IPS-15b (cell line): ENCODE measurements at regions not wholly inside any gene's neighbourhood (a gene's known extent, or its start where the extent isn't known, plus 50 kb on each side); places are given as distances from the start of the nearest gene placed in this dataset.

ENCODE experiments used
- H3K27me3 ChIP-seq: one replicate; pipeline ENCODE4 v1.6.1; 2013; ENCODE audit warnings: low read length; ENCODE audit not compliant: control insufficient read depth, insufficient read depth
- H3K36me3 ChIP-seq: one replicate; pipeline ENCODE4 v1.6.1; 2013; ENCODE audit warnings: low read length; ENCODE audit not compliant: control insufficient read depth, insufficient read depth
- H3K4me1 ChIP-seq: one replicate; pipeline ENCODE4 v1.6.1; 2013; ENCODE audit warnings: mild to moderate bottlenecking, low read length; ENCODE audit not compliant: control insufficient read depth, insufficient read depth
- H3K4me3 ChIP-seq: one replicate; pipeline ENCODE4 v1.5.1; 2013; ENCODE audit warnings: low read depth, low read length
- H3K9ac ChIP-seq: one replicate; pipeline ENCODE4 v1.6.1; 2013; ENCODE audit warnings: low read depth, mild to moderate bottlenecking, low read length
- H3K9me3 ChIP-seq: one replicate; pipeline ENCODE4 v1.6.1; 2013; ENCODE audit warnings: mild to moderate bottlenecking, low read length; ENCODE audit not compliant: control insufficient read depth, insufficient read depth

DNA sequence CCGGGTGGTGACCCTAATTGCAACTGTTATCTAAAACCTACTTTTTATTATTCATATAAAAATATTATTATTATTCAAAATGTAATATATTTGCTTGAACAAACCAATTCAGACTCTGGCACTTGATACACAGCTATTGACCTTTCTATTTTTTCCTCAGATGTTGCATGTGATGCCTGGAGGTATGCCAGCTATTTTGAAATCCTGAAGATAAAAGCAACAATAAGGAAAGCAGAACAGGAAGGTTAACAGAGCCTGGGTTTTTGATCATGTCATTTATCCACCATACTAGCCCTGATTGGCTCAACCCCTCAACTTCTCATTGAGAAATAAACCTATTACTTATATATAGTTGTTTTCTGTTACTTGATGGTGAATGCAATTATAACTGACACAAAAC is 340.9 kb upstream of the KIF2A start:
- Histone ChIP-seq H3K9me3 (no peaks in the 10 kb centered on the region), H3K9ac (no peak overlapping the region), H3K36me3 (no peaks in the 10 kb centered on the region), H3K4me3 (no peak overlapping the region), H3K27me3 (no peaks in the 10 kb centered on the region), H3K4me1 (no peaks in the 10 kb centered on the region)

DNA sequence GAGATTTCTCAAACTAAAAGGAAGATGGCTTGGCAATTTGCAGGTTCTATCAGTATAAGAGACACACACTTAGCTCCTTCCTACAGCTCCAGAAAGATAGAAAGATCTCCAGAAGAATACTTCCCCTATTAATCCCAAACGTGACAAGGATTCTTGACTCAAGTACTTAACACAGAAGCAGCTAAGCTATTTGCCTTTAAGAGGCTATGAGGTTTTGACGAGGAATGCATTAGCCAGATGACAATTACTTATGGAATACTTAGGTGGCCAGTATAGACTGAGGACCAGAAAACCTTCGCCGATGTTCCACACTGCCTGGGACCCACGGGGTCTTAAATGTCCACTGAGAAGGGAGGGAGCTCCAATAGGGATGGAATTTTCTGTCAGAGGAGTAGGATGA is 340.5 kb upstream of the KIF2A start:
- Histone ChIP-seq H3K27me3 (no peaks in the 10 kb centered on the region), H3K4me1 (no peaks in the 10 kb centered on the region), H3K4me3 (no peak overlapping the region), H3K9ac (no peak overlapping the region), H3K9me3 (no peaks in the 10 kb centered on the region), H3K36me3 (no peaks in the 10 kb centered on the region)

DNA sequence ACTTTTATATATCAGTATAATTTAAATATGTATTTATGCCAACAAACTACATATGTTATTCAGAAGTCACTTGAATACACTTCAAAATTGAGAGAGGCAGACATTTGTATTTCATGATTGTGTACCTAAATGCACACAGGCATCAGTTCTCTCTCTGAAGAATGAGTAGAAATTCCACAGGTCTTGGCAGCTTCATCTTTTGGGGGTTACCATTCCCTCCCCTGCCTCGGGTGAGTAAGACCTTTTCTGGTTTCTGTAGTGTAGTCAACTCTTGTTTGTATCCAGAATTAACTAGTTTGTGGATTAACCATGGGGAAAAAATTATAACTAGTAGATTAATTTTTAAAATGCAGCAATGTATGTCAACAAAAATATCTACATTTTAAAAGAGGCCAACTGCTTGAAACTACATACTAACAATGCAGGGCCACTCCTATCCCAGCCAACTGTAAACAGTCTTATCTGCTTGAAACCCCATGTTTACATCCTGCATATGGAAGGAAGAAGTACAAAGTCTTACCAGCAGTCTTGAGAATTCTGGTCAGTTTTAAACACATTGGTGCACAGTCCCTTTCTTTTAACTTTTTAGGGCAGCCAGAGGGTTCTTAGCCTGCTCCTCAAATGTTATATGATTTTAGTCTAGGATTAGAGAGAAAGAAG is 339.6 kb upstream of the KIF2A start:
- H3K9me3 ChIP-seq = no peaks in the 10 kb centered on the region
- H3K27me3 ChIP-seq = no peaks in the 10 kb centered on the region
- no peaks in the 10 kb centered on the region for H3K36me3 ChIP-seq
- no peaks in the 10 kb centered on the region for H3K4me1 ChIP-seq
- H3K9ac ChIP-seq = no peak overlapping the region
- no peak overlapping the region for H3K4me3 ChIP-seq

DNA sequence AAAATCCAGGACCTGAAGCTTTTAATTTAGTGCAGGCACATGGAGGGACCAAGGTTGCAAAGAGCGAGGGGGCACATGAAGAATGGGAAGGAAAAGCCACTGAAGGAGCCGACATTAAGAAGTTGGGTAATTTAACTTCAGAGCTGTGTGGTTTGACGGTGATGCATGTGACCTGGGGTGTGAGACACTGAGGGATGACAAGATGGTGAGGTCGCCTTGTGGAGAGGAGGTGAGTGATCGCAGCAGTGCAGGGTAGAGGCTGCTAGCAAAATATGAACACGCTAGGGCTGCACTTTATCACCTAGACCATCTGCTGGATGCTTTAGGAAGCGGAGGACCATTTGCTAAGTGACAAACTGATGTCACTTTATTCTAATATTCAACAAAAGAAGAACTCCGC is 339.0 kb upstream of the KIF2A start:
- Histone ChIP-seq H3K4me3 (no peak overlapping the region), H3K9me3 (no peaks in the 10 kb centered on the region), H3K27me3 (no peaks in the 10 kb centered on the region), H3K4me1 (no peaks in the 10 kb centered on the region), H3K36me3 (no peaks in the 10 kb centered on the region), H3K9ac (no peak overlapping the region)

DNA sequence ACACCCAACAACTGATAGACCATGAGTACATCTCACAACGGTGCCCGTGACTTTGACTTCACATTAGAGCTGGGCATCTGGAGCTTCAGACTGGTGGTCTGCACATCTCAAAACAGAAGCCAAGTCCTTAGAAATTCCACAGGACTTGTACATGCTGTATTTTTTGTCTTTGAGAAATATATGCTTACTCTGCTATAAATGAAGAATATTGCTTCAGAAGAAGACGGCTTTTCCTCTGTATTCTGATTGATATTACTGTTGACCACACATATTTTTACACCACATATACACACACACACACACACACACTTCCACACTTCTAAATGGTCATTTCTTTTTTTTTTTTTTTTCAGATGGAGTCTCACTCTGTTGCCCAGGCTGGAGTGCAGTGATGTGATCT is 338.3 kb upstream of the KIF2A start:
- H3K4me1 ChIP-seq = no peaks in the 10 kb centered on the region
- no peaks in the 10 kb centered on the region for H3K36me3 ChIP-seq
- no peaks in the 10 kb centered on the region for H3K27me3 ChIP-seq
- no peak overlapping the region for H3K4me3 ChIP-seq
- H3K9ac ChIP-seq = no peak overlapping the region
- H3K9me3 ChIP-seq = no peaks in the 10 kb centered on the region

DNA sequence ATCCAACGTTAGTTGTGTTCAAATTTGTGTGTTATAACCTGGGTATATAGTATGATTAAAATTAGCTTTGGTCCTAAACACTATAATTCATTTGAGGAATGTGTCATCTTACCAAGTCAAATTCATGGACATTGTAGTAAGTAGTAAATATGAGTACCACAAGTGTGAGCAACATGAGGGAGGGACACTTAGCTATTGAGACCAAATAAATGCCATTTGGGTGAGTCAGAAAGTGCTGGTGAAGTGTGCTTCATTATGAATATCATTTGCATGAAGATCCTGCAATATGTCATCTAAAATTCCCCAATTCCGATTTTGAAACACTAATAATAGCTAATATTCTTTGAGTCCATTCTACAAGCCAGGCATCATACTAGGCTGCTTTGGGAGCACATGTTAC is 336.7 kb upstream of the KIF2A start:
- no peaks in the 10 kb centered on the region for H3K36me3 ChIP-seq
- H3K27me3 ChIP-seq = no peaks in the 10 kb centered on the region
- no peak overlapping the region for H3K4me3 ChIP-seq
- H3K9me3 ChIP-seq = no peaks in the 10 kb centered on the region
- no peak overlapping the region for H3K9ac ChIP-seq
- H3K4me1 ChIP-seq = no peaks in the 10 kb centered on the region

DNA sequence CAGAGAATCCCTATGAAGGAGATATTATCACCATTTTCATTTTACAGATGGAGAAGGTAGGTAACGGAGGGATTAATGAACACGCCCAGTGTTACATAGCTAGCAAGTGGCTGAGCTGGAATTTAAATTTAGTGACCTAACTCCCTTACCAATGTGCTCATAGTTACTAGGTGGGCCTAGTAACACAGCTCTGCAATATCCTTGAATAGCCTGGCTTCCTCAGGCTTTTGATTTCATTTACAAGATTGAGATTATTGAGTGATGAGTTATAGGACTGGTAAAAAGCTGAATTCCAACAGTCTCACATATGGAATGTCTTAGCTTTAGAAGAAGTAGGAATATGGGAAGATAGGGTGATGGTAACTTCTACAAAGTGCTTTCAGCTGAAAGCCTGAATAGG is 336.3 kb upstream of the KIF2A start:
- Histone ChIP-seq H3K27me3 (no peaks in the 10 kb centered on the region), H3K36me3 (no peaks in the 10 kb centered on the region)

DNA sequence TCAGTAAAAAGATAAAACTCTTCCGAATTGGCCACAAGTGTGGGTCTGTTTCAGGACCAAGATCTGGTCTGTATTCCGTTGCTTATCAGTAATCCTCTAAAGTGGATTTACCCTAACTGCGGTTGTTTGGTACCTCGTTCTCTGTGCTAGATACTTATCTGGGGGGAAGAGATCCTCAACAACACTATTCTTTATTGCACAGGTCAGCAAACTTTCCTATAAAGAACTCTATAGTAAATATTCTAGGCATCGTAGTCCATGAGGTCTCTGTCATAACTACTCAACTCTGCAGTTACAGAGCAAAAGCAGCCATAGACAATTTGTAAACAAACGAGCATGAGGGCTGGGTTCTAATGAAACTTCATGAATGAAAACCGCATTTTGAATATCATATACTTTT is 335.8 kb upstream of the KIF2A start:
- H3K4me3 ChIP-seq = no peak overlapping the region
- no peaks in the 10 kb centered on the region for H3K9me3 ChIP-seq
- H3K4me1 ChIP-seq = no peaks in the 10 kb centered on the region
- no peaks in the 10 kb centered on the region for H3K27me3 ChIP-seq
- H3K9ac ChIP-seq = no peak overlapping the region
- H3K36me3 ChIP-seq = no peaks in the 10 kb centered on the region

More for the DNA sequence above, 336.3 kb upstream of the KIF2A start:
- no peaks in the 10 kb centered on the region for H3K9me3 ChIP-seq
- no peak overlapping the region for H3K4me3 ChIP-seq
- no peak overlapping the region for H3K9ac ChIP-seq
- no peaks in the 10 kb centered on the region for H3K4me1 ChIP-seq

DNA sequence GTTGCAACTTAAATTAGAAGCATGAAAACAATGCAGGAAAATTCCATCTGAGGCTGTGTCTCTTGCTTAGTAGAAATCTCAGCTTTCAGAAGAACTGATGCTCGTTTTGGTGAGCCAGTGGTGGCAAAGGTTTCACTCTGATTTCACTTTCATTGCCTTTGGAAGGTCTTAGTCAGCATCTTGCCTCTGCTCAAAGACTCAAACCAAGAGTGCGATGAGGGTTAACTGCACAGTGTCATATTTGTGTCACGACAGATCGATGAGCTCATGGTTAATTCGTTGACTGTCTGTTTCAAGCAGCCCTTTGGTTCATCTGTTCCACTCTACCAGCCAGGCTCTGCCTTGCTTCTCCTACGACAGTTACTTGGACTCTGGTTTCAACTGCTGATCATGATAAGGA is 331.3 kb upstream of the KIF2A start:
- H3K36me3 ChIP-seq = no peaks in the 10 kb centered on the region
- no peak overlapping the region for H3K9ac ChIP-seq
- no peaks in the 10 kb centered on the region for H3K4me1 ChIP-seq
- no peak overlapping the region for H3K4me3 ChIP-seq
- no peaks in the 10 kb centered on the region for H3K27me3 ChIP-seq
- H3K9me3 ChIP-seq = no peaks in the 10 kb centered on the region

DNA sequence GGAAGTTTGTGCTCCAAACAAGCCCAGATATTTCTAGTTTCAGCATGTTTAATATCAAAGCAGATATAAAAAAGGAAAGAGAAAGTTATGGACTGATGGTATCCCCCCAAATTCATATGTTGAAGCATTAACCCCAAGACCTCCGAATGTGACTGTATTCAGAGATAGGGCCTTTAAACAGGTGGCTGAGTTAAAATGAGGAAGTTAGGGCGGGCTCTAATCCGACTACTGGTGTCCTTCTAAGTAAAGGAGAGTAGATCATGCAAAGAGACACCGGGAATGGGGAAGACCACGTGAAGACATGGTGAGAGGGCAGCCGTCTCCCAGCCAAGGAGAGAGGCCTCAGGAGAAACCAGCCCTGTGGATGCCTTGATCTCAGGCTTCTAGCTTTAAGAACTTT is 324.1 kb upstream of the KIF2A start:
- no peaks in the 10 kb centered on the region for H3K36me3 ChIP-seq
- no peaks in the 10 kb centered on the region for H3K9me3 ChIP-seq

DNA sequence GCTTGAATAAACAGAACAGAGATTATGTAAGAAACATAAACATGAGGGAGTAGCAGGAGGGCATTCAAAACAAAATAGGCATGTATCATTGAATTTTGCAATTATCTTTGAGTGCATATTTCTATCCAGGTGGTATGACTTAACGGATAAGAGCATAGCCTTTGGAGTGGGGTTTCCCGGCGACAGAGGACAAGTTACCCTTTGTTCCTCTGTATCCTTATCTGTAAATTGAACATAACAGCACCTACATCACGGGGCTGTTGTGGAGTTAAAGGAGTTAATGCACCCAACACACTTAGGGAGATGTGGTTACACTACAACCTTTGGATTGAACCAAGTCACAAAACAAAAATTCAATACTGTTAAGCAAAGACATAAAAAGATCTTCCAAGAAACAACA is 314.6 kb upstream of the KIF2A start:
- no peaks in the 10 kb centered on the region for H3K4me1 ChIP-seq
- H3K4me3 ChIP-seq = no peak overlapping the region
- H3K9ac ChIP-seq = no peak overlapping the region
- no peaks in the 10 kb centered on the region for H3K27me3 ChIP-seq
- H3K9me3 ChIP-seq = no peaks in the 10 kb centered on the region
- no peaks in the 10 kb centered on the region for H3K36me3 ChIP-seq

More for the DNA sequence above, 324.1 kb upstream of the KIF2A start:
- Histone ChIP-seq H3K9ac (no peak overlapping the region), H3K4me1 (no peaks in the 10 kb centered on the region), H3K4me3 (no peak overlapping the region), H3K27me3 (no peaks in the 10 kb centered on the region)

DNA sequence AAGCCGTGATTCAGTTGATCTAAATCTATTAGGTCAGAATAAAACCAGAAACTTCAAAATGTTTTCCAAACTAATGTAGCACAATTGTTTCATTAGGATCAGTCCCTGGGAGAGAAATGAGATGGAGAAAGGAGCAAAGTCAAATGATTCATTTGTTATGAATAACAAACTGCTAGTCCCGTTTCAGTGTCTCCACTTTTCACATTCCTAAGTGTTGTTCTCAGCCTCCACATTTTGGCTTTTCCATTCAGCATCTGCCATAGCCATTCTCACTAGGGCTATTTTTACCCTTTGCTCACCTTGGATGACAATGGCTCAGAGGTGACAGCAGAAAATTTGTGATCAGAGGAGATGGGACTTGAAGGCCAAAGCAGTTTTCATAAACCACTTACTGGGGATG is 314.1 kb upstream of the KIF2A start:
- Histone ChIP-seq H3K27me3 (no peaks in the 10 kb centered on the region), H3K9ac (no peak overlapping the region), H3K4me3 (no peak overlapping the region), H3K36me3 (no peaks in the 10 kb centered on the region), H3K4me1 (no peaks in the 10 kb centered on the region), H3K9me3 (no peaks in the 10 kb centered on the region)
